Breast epithelium (tissue), 3 donors: ENCODE measurements at regions not wholly inside any gene's neighbourhood (a gene's known extent, or its start where the extent isn't known, plus 50 kb on each side); places are given as distances from the start of the nearest gene placed in this dataset.

ENCODE experiments used
- POLR2A ChIP-seq: fragments of 450-650 bp; IDR thresholded peaks from one replicate; pipeline ENCODE4 v1.6.1; 2016; ENCODE audit warnings: antibody characterized with exemption, mild to moderate bottlenecking, moderate library complexity
- POLR2AphosphoS5 ChIP-seq, 3 donors: sonication (generic); formaldehyde crosslinking; IDR thresholded peaks; one replicate each; pipeline ENCODE4 v1.6.1; 2017; ENCODE audit warnings: antibody characterized with exemption in 3 of 3
- TF ChIP-seq, protein P1 (sequence below), 3 donors: fragments of 450-650 bp; IDR thresholded peaks; one replicate each; pipeline ENCODE4 v1.5.1; 2016 to 2017; ENCODE audit warnings: antibody characterized with exemption in 3 of 3, mild to moderate bottlenecking in 3 of 3, moderate library complexity in 3 of 3

DNA sequence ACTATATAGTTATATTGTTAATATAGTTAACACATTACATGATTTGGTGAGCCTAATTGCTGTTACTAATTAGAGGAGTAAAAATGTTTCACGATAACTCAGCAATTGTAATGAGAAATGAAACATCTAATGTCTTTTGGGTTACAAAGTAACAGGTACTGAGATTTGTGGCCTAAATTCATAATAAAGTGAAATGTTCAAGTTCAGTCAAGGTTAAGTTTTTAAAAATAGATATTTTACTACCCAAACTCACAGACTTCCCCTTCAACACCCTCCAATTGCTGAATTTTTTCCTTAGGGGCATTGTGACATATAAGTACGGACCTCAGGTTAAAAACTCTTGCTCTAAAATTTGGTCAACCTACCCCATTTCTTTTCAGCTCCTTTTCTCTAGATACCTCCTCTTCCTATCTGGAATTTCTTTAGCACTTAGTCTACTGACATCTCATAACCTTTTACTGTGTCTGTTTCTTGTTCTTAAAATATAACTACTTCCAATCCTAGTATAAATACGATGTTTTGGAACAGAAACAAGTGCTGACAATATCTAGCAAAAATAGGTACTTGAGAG, 112.3 kb upstream of the PRSS16 start:
- no peak for TF ChIP-seq POLR2AphosphoS5 (IDR thresholded peaks at IDR 0.05)
- TF ChIP-seq, protein P1, sequence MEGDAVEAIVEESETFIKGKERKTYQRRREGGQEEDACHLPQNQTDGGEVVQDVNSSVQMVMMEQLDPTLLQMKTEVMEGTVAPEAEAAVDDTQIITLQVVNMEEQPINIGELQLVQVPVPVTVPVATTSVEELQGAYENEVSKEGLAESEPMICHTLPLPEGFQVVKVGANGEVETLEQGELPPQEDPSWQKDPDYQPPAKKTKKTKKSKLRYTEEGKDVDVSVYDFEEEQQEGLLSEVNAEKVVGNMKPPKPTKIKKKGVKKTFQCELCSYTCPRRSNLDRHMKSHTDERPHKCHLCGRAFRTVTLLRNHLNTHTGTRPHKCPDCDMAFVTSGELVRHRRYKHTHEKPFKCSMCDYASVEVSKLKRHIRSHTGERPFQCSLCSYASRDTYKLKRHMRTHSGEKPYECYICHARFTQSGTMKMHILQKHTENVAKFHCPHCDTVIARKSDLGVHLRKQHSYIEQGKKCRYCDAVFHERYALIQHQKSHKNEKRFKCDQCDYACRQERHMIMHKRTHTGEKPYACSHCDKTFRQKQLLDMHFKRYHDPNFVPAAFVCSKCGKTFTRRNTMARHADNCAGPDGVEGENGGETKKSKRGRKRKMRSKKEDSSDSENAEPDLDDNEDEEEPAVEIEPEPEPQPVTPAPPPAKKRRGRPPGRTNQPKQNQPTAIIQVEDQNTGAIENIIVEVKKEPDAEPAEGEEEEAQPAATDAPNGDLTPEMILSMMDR (IDR thresholded peaks at IDR 0.05), result no peak
- TF ChIP-seq POLR2A, result no peak
